T-helper 2 cell (primary cell): ENCODE measurements at regions not wholly inside any gene's neighbourhood (a gene's known extent, or its start where the extent isn't known, plus 50 kb on each side); places are given as distances from the start of the nearest gene placed in this dataset.
"Not testable (repeated sequence)": the region's sequence is repeated elsewhere in the genome, so short reads cannot be mapped to it uniquely, and the experiment has no call there.

Source experiments
- DNase-seq, 5 experiments: peaks; one replicate each; pipeline versions ENCODE4 v3.0.0 to v3.0.0-alpha.2; 2012 to 2022

- no peak for DNase-seq
Measured at GRCh38 chr12:78519422-78519821, 345.2 kb upstream of the SYT1 start.

GRCh38 chr12:78530100-78530765, 334.3 kb upstream of the SYT1 start:
- no peak for DNase-seq

- no peak for DNase-seq
Measured at GRCh38 chr12:78531831-78532458, 332.6 kb upstream of the SYT1 start.

GRCh38 chr12:78534311-78534710, 330.3 kb upstream of the SYT1 start:
- DNase-seq, result no peak

- DNase-seq, result no peak
Measured at GRCh38 chr12:78540606-78541336, 323.8 kb upstream of the SYT1 start.

GRCh38 chr12:78550831-78551230, 313.7 kb upstream of the SYT1 start:
- DNase-seq, result no peak

GRCh38 chr12:78555802-78556201, 308.8 kb upstream of the SYT1 start:
- DNase-seq, result no peak

- DNase-seq, result no peak
Measured at GRCh38 chr12:78556651-78557050, 307.9 kb upstream of the SYT1 start.

- no peak for DNase-seq
Measured at GRCh38 chr12:78559416-78559815, 305.2 kb upstream of the SYT1 start.

- no peak for DNase-seq
Measured at GRCh38 chr12:78559886-78560285, 304.7 kb upstream of the SYT1 start.

- DNase-seq, result no peak
Measured at GRCh38 chr12:78560633-78561032, 303.9 kb upstream of the SYT1 start.

GRCh38 chr12:78562368-78563205, 302.0 kb upstream of the SYT1 start:
- no peak for DNase-seq

- no peak for DNase-seq
Measured at GRCh38 chr12:78563826-78564225, 300.7 kb upstream of the SYT1 start.

GRCh38 chr12:78566456-78566855, 298.1 kb upstream of the SYT1 start:
- DNase-seq, result no peak

GRCh38 chr12:78568321-78569020, 296.1 kb upstream of the SYT1 start:
- DNase-seq, result no peak

GRCh38 chr12:78571953-78572352, 292.6 kb upstream of the SYT1 start:
- no peak for DNase-seq

- not testable (repeated sequence) for DNase-seq
Measured at GRCh38 chr12:78575208-78575607, 289.4 kb upstream of the SYT1 start.

GRCh38 chr12:78579846-78580245, 284.7 kb upstream of the SYT1 start:
- no peak for DNase-seq

GRCh38 chr12:78580296-78580695, 284.3 kb upstream of the SYT1 start:
- DNase-seq, result no peak

- DNase-seq, result no peak
Measured at GRCh38 chr12:78584695-78585094, 279.9 kb upstream of the SYT1 start.

GRCh38 chr12:78585132-78585531, 279.4 kb upstream of the SYT1 start:
- DNase-seq, result no peak

- DNase-seq, result no peak
Measured at GRCh38 chr12:78586790-78587189, 277.8 kb upstream of the SYT1 start.
